IMR-90 (cell line): ENCODE measurements at regions not wholly inside any gene's neighbourhood (a gene's known extent, or its start where the extent isn't known, plus 50 kb on each side); places are given as distances from the start of the nearest gene placed in this dataset.

Experiments
- ATAC-seq: fragments of 200-7000 bp; cut with Tn5 transposase; 2 replicates; pipeline ENCODE4 v1.9.1; 2020; ENCODE audit warnings: low read depth, mild to moderate bottlenecking, moderate library complexity
- BruUV-seq: library from RNA; stranded (reverse); fragments of 400-500 nt; replicated peaks from 2 replicates; lab custom pipeline; 2021; lab: Mats Ljungman, UMichigan
- CTCF ChIA-PET: fragments of 300-600 bp; formaldehyde crosslinking; extraction: SDS; loops from one replicate; lab custom pipeline; 2021; ENCODE audit warnings: antibody characterized with exemption; lab: Yijun Ruan, JAX
- POLR2A ChIA-PET: fragments of 300-600 bp; sonication (Branson Sonifier 250); formaldehyde crosslinking; loops from one replicate; lab custom pipeline; 2022; ENCODE audit warnings: antibody characterized with exemption; ENCODE audit not compliant: unreplicated experiment; lab: Charles Lee
- DNase-seq: peaks from one replicate; pipeline ENCODE4 v3.0.0; 2013
- H2AFZ ChIP-seq: replicated peaks from 2 replicates; pipeline ENCODE3; 2013; ENCODE audit warnings: low read length, mild to moderate bottlenecking; ENCODE audit not compliant: poor library complexity
- H2AK5ac ChIP-seq: 2 replicates; pipeline ENCODE4 v1.6.1; 2013; ENCODE audit warnings: low read depth, low read length, inconsistent platforms
- H2AK9ac ChIP-seq: replicated peaks from 2 replicates; pipeline ENCODE3; 2013; ENCODE audit warnings: mild to moderate bottlenecking, low read depth, low read length, moderate library complexity; ENCODE audit not compliant: poor library complexity
- H2BK120ac ChIP-seq: 2 replicates; pipeline ENCODE4 v1.6.1; 2013; ENCODE audit warnings: low read depth, low read length, inconsistent platforms
- H2BK15ac ChIP-seq: 3 replicates; pipeline ENCODE4 v1.6.1; 2013; ENCODE audit warnings: low read depth, low read length, inconsistent platforms
- H2BK20ac ChIP-seq: 2 replicates; pipeline ENCODE4 v1.6.1; 2013; ENCODE audit warnings: low read depth, mild to moderate bottlenecking, inconsistent platforms, low read length, moderate library complexity
- H2BK5ac ChIP-seq: 2 replicates; pipeline ENCODE4 v1.6.1; 2013; ENCODE audit warnings: mild to moderate bottlenecking, low read depth, low read length, inconsistent platforms; ENCODE audit not compliant: poor library complexity, severe bottlenecking
- H3K14ac ChIP-seq: replicated peaks from 2 replicates; pipeline ENCODE4 v1.6.1; 2013; ENCODE audit warnings: low read depth, low read length, inconsistent platforms
- H3K18ac ChIP-seq: 2 replicates; pipeline ENCODE4 v1.6.1; 2013; ENCODE audit warnings: low read depth, low read length, control low read depth
- H3K23ac ChIP-seq: 2 replicates; pipeline ENCODE4 v1.6.1; 2013; ENCODE audit warnings: low read depth, low read length, inconsistent platforms
- H3K27ac ChIP-seq: 2 replicates; pipeline ENCODE4 v1.5.1; 2013; ENCODE audit warnings: mild to moderate bottlenecking, control low read depth, low read length; ENCODE audit not compliant: insufficient read depth
- H3K27me3 ChIP-seq: 2 replicates; pipeline ENCODE4 v1.6.1; 2013; ENCODE audit warnings: low read length; ENCODE audit not compliant: control insufficient read depth, insufficient read depth
- H3K36me3 ChIP-seq: 2 replicates; pipeline ENCODE4 v1.6.1; 2013; ENCODE audit warnings: low read length, mixed read lengths; ENCODE audit not compliant: control insufficient read depth, insufficient read depth
- H3K4ac ChIP-seq: 2 replicates; pipeline ENCODE4 v1.6.1; 2013; ENCODE audit warnings: low read depth, low read length, inconsistent platforms
- H3K4me1 ChIP-seq: 2 replicates; pipeline ENCODE4 v1.6.1; 2013; ENCODE audit warnings: low read length, mixed read lengths; ENCODE audit not compliant: control insufficient read depth, insufficient read depth
- H3K4me2 ChIP-seq: 2 replicates; pipeline ENCODE4 v1.6.1; 2013; ENCODE audit warnings: low read depth, mild to moderate bottlenecking, control low read depth, low read length, moderate library complexity
- H3K4me3 ChIP-seq: 2 replicates; pipeline ENCODE4 v1.5.1; 2013; ENCODE audit warnings: low read depth, mild to moderate bottlenecking, control low read depth, low read length, moderate library complexity; ENCODE audit not compliant: insufficient read depth
- H3K56ac ChIP-seq: 2 replicates; pipeline ENCODE4 v1.6.1; 2013; ENCODE audit warnings: low read length, inconsistent platforms; ENCODE audit not compliant: insufficient read depth; ENCODE audit errors: extremely low read depth
- H3K79me1 ChIP-seq, 2 experiments: 2 replicates each; pipeline ENCODE4 v1.6.1; 2013; ENCODE audit warnings: low read length in 2 of 2, inconsistent platforms in 1 of 2, low read depth in 1 of 2
- H3K9ac ChIP-seq: 2 replicates; pipeline ENCODE4 v1.6.1; 2013; ENCODE audit warnings: low read depth, low read length, control low read depth
- H3K9me1 ChIP-seq: 2 replicates; pipeline ENCODE4 v1.6.1; 2013; ENCODE audit warnings: low read length, inconsistent platforms; ENCODE audit not compliant: insufficient read depth
- H3K9me3 ChIP-seq: 2 replicates; pipeline ENCODE4 v1.6.1; 2013; ENCODE audit warnings: low read length; ENCODE audit not compliant: control insufficient read depth, insufficient read depth
- H4K20me1 ChIP-seq: 2 replicates; pipeline ENCODE4 v1.6.1; 2013; ENCODE audit warnings: low read length, inconsistent platforms; ENCODE audit not compliant: insufficient read depth
- H4K5ac ChIP-seq: 2 replicates; pipeline ENCODE4 v1.6.1; 2013; ENCODE audit warnings: mild to moderate bottlenecking, low read depth, low read length, control low read depth
- H4K8ac ChIP-seq, 2 experiments: 2 replicates each; pipeline ENCODE4 v1.6.1; 2013; ENCODE audit warnings: low read depth in 2 of 2, low read length in 2 of 2, control low read depth in 1 of 2, inconsistent platforms in 1 of 2
- H4K91ac ChIP-seq: 2 replicates; pipeline ENCODE4 v1.6.1; 2013; ENCODE audit warnings: low read depth, low read length, inconsistent platforms; ENCODE audit not compliant: insufficient read depth
- CEBPB ChIP-seq: IDR thresholded peaks from 2 replicates; pipeline ENCODE4 v1.6.1; 2012; ENCODE audit warnings: low read depth, low read length, improper control_type of control experiment
- CHD1 ChIP-seq: IDR thresholded peaks from 2 replicates; pipeline ENCODE4 v1.6.1; 2012; ENCODE audit warnings: low read depth, low read length, improper control_type of control experiment
- MAFK ChIP-seq: IDR thresholded peaks from 2 replicates; pipeline ENCODE4 v1.6.1; 2012; ENCODE audit warnings: low read depth, low read length, improper control_type of control experiment
- MXI1 ChIP-seq: IDR thresholded peaks from 2 replicates; pipeline ENCODE4 v1.6.1; 2012; ENCODE audit warnings: low read depth, mild to moderate bottlenecking, low read length, moderate library complexity, borderline replicate concordance
- NFE2L2 ChIP-seq: fragments of 150-350 bp; IDR thresholded peaks from 2 replicates; pipeline ENCODE4 v1.6.1; 2016; ENCODE audit warnings: low read depth, mild to moderate bottlenecking, low read length
- POLR2A ChIP-seq: IDR thresholded peaks from 2 replicates; pipeline ENCODE4 v1.6.1; 2012; ENCODE audit warnings: mild to moderate bottlenecking, low read depth, low read length
- RAD21 ChIP-seq: IDR thresholded peaks from 2 replicates; pipeline ENCODE4 v1.6.1; 2012; ENCODE audit warnings: low read length, improper control_type of control experiment
- RFX5 ChIP-seq: IDR thresholded peaks from 2 replicates; pipeline ENCODE4 v1.8.0; 2012; ENCODE audit warnings: low read depth, mild to moderate bottlenecking, low read length, moderate library complexity
- WGBS, 2 experiments: methylation state at CpG; one replicate each; pipeline versions ENCODE4 v1.1.5 to v1.1.7; 2013; ENCODE audit warnings: missing lambda C conversion rate in 2 of 2; ENCODE audit not compliant: insufficient read length in 1 of 2; ENCODE audit errors: extremely low coverage in 2 of 2; 5-methylcytosine and 5-hydroxymethylcytosine counted together
- dilution Hi-C: fragments of 300-500 bp; cut with HindIII; formaldehyde crosslinking; loops from one replicate; pipeline ENCODE4 v1.14.3; 2018; ENCODE audit warnings: low sequenced_read_pairs; ENCODE audit not compliant: unreplicated experiment
- in situ Hi-C: fragments of 300-500 bp; cut with MboI; formaldehyde crosslinking; loops from 3 replicates; pipeline ENCODE4 v1.14.3; 2019; ENCODE audit warnings: low sequenced_read_pairs, inconsistent platforms, mixed read lengths
- intact Hi-C: fragments of 100-400 bp; cut with micrococcal nuclease; formaldehyde crosslinking; loops from 2 replicates; pipeline ENCODE4 v1.10.0; 2022
- TF ChIP-seq, protein P1 (sequence below): fragments of 150-350 bp; IDR thresholded peaks from 2 replicates; pipeline ENCODE4 v1.6.1; 2017; ENCODE audit warnings: mild to moderate bottlenecking, antibody characterized with exemption, low read length, low read depth
- TF ChIP-seq, protein P2 (sequence below): fragments of 150-350 bp; IDR thresholded peaks from 2 replicates; pipeline ENCODE4 v1.6.1; 2016; ENCODE audit warnings: low read depth, mild to moderate bottlenecking, low read length, moderate library complexity, borderline replicate concordance

DNA sequence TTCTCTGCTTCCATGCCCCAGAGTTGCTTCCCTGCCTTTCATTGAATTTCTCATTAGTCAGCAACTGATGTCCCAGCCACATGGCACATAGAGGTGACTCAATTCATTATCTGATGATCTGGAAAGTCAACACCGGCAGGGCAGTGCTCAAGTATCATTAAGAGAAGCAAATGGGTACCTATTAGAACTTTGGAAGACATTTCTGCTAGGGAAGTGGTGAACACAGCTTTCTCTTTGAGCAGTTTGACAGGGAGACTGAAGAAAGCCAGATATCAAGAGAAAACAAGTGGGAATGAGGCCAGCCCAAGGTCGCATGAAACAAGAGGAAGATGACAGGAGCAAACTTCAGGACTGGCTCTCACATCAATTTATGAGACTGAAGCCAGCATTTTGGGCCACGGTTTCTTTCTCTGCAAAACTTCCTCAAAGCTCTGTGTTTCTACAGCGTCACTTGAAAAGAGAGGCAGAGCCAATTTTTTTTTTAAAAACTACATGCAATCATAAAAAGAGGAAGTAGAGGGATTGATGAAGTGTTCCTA, 108.3 kb upstream of the RPS6KA3 start:
- no peak overlapping the region for H3K4me2 ChIP-seq
- H3K9ac ChIP-seq: no peak overlapping the region
- BruUV-seq: no TSS peak
- no peak overlapping the region for H2BK5ac ChIP-seq
- no peaks in the 10 kb centered on the region for H3K36me3 ChIP-seq
- 13% methylated on average over 1 of the region's 4 CpGs; no CpG with 5 or more reads in 1 of the 2 experiments for WGBS, 2 experiments
- no peak overlapping the region for H4K91ac ChIP-seq
- no peaks in the 10 kb centered on the region; the same call in none of the 2 replicates for H3K27me3 ChIP-seq
- no peak overlapping the region for H2AK9ac ChIP-seq
- H4K8ac ChIP-seq: no peak overlapping the region
- in situ Hi-C loops (no loop called here), dilution Hi-C loops (no loop called here), intact Hi-C loops (no loop called here)
- H3K79me1 ChIP-seq: no peaks in the 10 kb centered on the region
- POLR2A ChIA-PET: no interaction called here
- no peak overlapping the region for H3K56ac ChIP-seq
- H3K4me1 ChIP-seq: no peaks in the 10 kb centered on the region
- no peak overlapping the region for H4K5ac ChIP-seq
- CTCF ChIA-PET: no interaction called here
- TF ChIP-seq CEBPB (no peak), MAFK (no peak), NFE2L2 (no peak), RFX5 (no peak), MXI1 (no peak), CHD1 (no peak), RAD21 (no peak), POLR2A (no peak)
- TF ChIP-seq, protein P1, sequence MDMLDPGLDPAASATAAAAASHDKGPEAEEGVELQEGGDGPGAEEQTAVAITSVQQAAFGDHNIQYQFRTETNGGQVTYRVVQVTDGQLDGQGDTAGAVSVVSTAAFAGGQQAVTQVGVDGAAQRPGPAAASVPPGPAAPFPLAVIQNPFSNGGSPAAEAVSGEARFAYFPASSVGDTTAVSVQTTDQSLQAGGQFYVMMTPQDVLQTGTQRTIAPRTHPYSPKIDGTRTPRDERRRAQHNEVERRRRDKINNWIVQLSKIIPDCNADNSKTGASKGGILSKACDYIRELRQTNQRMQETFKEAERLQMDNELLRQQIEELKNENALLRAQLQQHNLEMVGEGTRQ: no peak
- TF ChIP-seq, protein P2, sequence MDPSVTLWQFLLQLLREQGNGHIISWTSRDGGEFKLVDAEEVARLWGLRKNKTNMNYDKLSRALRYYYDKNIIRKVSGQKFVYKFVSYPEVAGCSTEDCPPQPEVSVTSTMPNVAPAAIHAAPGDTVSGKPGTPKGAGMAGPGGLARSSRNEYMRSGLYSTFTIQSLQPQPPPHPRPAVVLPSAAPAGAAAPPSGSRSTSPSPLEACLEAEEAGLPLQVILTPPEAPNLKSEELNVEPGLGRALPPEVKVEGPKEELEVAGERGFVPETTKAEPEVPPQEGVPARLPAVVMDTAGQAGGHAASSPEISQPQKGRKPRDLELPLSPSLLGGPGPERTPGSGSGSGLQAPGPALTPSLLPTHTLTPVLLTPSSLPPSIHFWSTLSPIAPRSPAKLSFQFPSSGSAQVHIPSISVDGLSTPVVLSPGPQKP: no peak
- no peak overlapping the region for H3K14ac ChIP-seq
- no peak overlapping the region for H3K27ac ChIP-seq
- no peak for DNase-seq
- no peak overlapping the region for H2BK20ac ChIP-seq
- no peak overlapping the region for H3K23ac ChIP-seq
- H2AFZ ChIP-seq: no peak overlapping the region
- H2AK5ac ChIP-seq: no peak overlapping the region
- H2BK15ac ChIP-seq: no peak overlapping the region
- no peaks in the 10 kb centered on the region for H4K20me1 ChIP-seq
- no peaks in the 10 kb centered on the region for H3K9me1 ChIP-seq
- no peak overlapping the region for H3K18ac ChIP-seq
- no peak overlapping the region for H3K4me3 ChIP-seq
- no peak overlapping the region for H3K4ac ChIP-seq
- ATAC-seq: no peak
- H3K9me3 ChIP-seq: no peaks in the 10 kb centered on the region
- no peak overlapping the region for H2BK120ac ChIP-seq
